ENCODE measurements at regions not wholly inside any gene's neighbourhood (a gene's known extent, or its start where the extent isn't known, plus 50 kb on each side); places are given as distances from the start of the nearest gene placed in this dataset.

- TF ChIP-seq ZNF70 (CRISPR knock-in tag; IDR thresholded peaks at IDR 0.05), result no peak
- ATAC-seq, result no peak
These were observed 101.6 kb upstream of the TEX51 start for GRCh38 chr2:126796931-126797621.

DNA sequence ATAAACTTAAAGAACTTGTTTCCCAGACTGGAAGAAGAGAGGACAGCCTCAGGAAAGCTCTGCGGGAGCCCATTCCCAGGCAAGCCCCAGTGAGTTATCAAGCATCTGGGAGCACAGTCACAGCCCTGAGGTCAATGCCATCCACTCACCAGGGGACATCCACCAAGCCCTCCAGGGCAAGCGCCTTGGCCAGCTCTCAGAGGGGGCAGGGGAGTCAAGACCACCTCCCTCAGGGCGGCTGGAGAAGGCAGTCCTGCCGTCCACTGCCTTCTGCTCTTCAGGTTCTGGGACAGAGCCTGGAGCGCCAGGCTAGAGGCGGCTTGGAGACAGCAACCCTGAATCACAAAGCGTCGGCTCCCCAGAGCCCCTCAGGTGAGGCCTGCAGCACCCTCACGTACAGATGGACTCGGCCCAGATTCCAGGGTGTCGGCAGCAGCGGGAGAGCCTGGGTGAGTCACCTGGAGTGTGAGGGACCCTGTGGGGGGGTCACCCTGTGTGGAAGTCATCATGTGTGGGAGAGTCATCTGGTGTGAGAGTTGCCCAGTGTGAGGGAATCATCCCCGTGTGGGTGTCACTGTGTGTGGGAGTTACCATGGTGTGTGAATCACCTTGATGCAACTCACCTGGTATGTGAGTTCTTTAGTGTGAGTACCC is 100.9 kb upstream of the TEX51 start:
- no peak for ATAC-seq
- TF ChIP-seq ESRRG (CRISPR knock-in tag; IDR thresholded peaks at IDR 0.05), result no peak
- TF ChIP-seq ISL1 (CRISPR knock-in tag; IDR thresholded peaks at IDR 0.05), result no peak
- no peak for TF ChIP-seq GLIS3 (CRISPR knock-in tag; IDR thresholded peaks at IDR 0.05)
- no peak for TF ChIP-seq BACH2 (CRISPR knock-in tag; IDR thresholded peaks at IDR 0.05; ENCODE audit: borderline replicate concordance)
- TF ChIP-seq POU6F1 (CRISPR knock-in tag; IDR thresholded peaks at IDR 0.05; ENCODE audit: borderline replicate concordance, low read depth), result no peak
- no peak for TF ChIP-seq ZNF565 (CRISPR knock-in tag; conservative IDR thresholded peaks at IDR 0.05; ENCODE audit: low read depth)
- TF ChIP-seq SNAI2 (CRISPR knock-in tag; IDR thresholded peaks at IDR 0.05), result no peak
- TF ChIP-seq ZC3H10 (CRISPR knock-in tag; IDR thresholded peaks at IDR 0.05), result no peak
- TF ChIP-seq ZFP30 (CRISPR knock-in tag; IDR thresholded peaks at IDR 0.05), result no peak
- TF ChIP-seq, protein P1, sequence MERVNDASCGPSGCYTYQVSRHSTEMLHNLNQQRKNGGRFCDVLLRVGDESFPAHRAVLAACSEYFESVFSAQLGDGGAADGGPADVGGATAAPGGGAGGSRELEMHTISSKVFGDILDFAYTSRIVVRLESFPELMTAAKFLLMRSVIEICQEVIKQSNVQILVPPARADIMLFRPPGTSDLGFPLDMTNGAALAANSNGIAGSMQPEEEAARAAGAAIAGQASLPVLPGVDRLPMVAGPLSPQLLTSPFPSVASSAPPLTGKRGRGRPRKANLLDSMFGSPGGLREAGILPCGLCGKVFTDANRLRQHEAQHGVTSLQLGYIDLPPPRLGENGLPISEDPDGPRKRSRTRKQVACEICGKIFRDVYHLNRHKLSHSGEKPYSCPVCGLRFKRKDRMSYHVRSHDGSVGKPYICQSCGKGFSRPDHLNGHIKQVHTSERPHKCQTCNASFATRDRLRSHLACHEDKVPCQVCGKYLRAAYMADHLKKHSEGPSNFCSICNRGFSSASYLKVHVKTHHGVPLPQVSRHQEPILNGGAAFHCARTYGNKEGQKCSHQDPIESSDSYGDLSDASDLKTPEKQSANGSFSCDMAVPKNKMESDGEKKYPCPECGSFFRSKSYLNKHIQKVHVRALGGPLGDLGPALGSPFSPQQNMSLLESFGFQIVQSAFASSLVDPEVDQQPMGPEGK (CRISPR knock-in tag; IDR thresholded peaks at IDR 0.05; ENCODE audit: borderline replicate concordance), result no peak
- no peak for TF ChIP-seq ZNF70 (CRISPR knock-in tag; IDR thresholded peaks at IDR 0.05)
- TF ChIP-seq TCF4 (CRISPR knock-in tag; IDR thresholded peaks at IDR 0.05; ENCODE audit: borderline replicate concordance), result no peak
- TF ChIP-seq ZFP3 (CRISPR knock-in tag; IDR thresholded peaks at IDR 0.05), result no peak
- TF ChIP-seq OSR1 (CRISPR knock-in tag; IDR thresholded peaks at IDR 0.05), result no peak

GRCh38 chr2:126798276-126799140 is 100.2 kb upstream of the TEX51 start:
- no peak for ATAC-seq

More at GRCh38 chr2:126798276-126799140, 100.2 kb upstream of the TEX51 start:
- no peak for TF ChIP-seq RARB (CRISPR knock-in tag; IDR thresholded peaks at IDR 0.05)
- no peak for TF ChIP-seq BACH2 (CRISPR knock-in tag; IDR thresholded peaks at IDR 0.05; ENCODE audit: borderline replicate concordance)
- no peak for TF ChIP-seq ZFP3 (CRISPR knock-in tag; IDR thresholded peaks at IDR 0.05)
- no peak for TF ChIP-seq ZNF70 (CRISPR knock-in tag; IDR thresholded peaks at IDR 0.05)
- TF ChIP-seq ISL1 (CRISPR knock-in tag; IDR thresholded peaks at IDR 0.05), result no peak
- TF ChIP-seq CSRNP3 (CRISPR knock-in tag; IDR thresholded peaks at IDR 0.05), result no peak
- TF ChIP-seq, protein P2, sequence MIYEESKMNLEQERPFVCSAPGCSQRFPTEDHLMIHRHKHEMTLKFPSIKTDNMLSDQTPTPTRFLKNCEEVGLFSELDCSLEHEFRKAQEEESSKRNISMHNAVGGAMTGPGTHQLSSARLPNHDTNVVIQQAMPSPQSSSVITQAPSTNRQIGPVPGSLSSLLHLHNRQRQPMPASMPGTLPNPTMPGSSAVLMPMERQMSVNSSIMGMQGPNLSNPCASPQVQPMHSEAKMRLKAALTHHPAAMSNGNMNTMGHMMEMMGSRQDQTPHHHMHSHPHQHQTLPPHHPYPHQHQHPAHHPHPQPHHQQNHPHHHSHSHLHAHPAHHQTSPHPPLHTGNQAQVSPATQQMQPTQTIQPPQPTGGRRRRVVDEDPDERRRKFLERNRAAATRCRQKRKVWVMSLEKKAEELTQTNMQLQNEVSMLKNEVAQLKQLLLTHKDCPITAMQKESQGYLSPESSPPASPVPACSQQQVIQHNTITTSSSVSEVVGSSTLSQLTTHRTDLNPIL (CRISPR knock-in tag; IDR thresholded peaks at IDR 0.05; ENCODE audit: low read depth), result no peak
- no peak for TF ChIP-seq CSDC2 (CRISPR knock-in tag; IDR thresholded peaks at IDR 0.05)
- TF ChIP-seq SNAI2 (CRISPR knock-in tag; IDR thresholded peaks at IDR 0.05), result no peak
- no peak for TF ChIP-seq ARNTL (CRISPR knock-in tag; IDR thresholded peaks at IDR 0.05; ENCODE audit: borderline replicate concordance, low read depth)
- TF ChIP-seq ZC3H10 (CRISPR knock-in tag; IDR thresholded peaks at IDR 0.05), result no peak
- no peak for TF ChIP-seq ESRRG (CRISPR knock-in tag; IDR thresholded peaks at IDR 0.05)
- no peak for TF ChIP-seq GLIS3 (CRISPR knock-in tag; IDR thresholded peaks at IDR 0.05)
- no peak for TF ChIP-seq PPARA (CRISPR knock-in tag; IDR thresholded peaks at IDR 0.05; ENCODE audit: borderline replicate concordance)
- TF ChIP-seq TOX (CRISPR knock-in tag; IDR thresholded peaks at IDR 0.05; ENCODE audit: borderline replicate concordance), result no peak
- no peak for TF ChIP-seq ZNF8 (CRISPR knock-in tag; IDR thresholded peaks at IDR 0.05)
- no peak for TF ChIP-seq TSHZ2 (CRISPR knock-in tag; IDR thresholded peaks at IDR 0.05)
- TF ChIP-seq ZFP30 (CRISPR knock-in tag; IDR thresholded peaks at IDR 0.05), result no peak
- TF ChIP-seq, protein P1 (CRISPR knock-in tag; IDR thresholded peaks at IDR 0.05; ENCODE audit: borderline replicate concordance), result no peak
